Tibial nerve (tissue), 4 donors: ENCODE measurements at regions not wholly inside any gene's neighbourhood (a gene's known extent, or its start where the extent isn't known, plus 50 kb on each side); places are given as distances from the start of the nearest gene placed in this dataset.
"Not testable (repeated sequence)": the region's sequence is repeated elsewhere in the genome, so short reads cannot be mapped to it uniquely, and the experiment has no call there.

ENCODE experiments used
- DNase-seq, 2 donors: peaks; one replicate each; pipeline ENCODE4 v3.0.0-alpha.2; 2019; ENCODE audit warnings: low spot score in 2 of 2
- H3K27ac ChIP-seq, 4 donors: fragments of 200-600 bp; sonication (generic) in 3 of 4; one replicate each; pipeline ENCODE4 v1.5.1; 2017 to 2019; ENCODE audit warnings: mild to moderate bottlenecking in 1 of 4
- H3K27me3 ChIP-seq, 2 donors: fragments of 200-600 bp; sonication (generic) in 1 of 2; one replicate each; pipeline versions ENCODE4 v1.5.1 to v1.6.0; 2017 to 2019
- H3K36me3 ChIP-seq, 3 donors: fragments of 200-600 bp; sonication (generic); one replicate each; pipeline ENCODE4 v1.5.1; 2018 to 2019
- H3K4me1 ChIP-seq, 4 donors: fragments of 200-600 bp; sonication (generic) in 3 of 4; one replicate each; pipeline ENCODE4 v1.5.1; 2017 to 2019
- H3K4me3 ChIP-seq, 4 donors: fragments of 200-600 bp; sonication (generic) in 3 of 4; one replicate each; pipeline ENCODE4 v1.5.1; 2017 to 2019; ENCODE audit warnings: mild to moderate bottlenecking in 1 of 4, moderate library complexity in 1 of 4
- H3K9me3 ChIP-seq, 4 donors: fragments of 200-600 bp; sonication (generic) in 3 of 4; one replicate each; pipeline ENCODE4 v1.5.1; 2017 to 2019
- EP300 ChIP-seq, 2 donors: sonication (generic); formaldehyde crosslinking; IDR thresholded peaks; one replicate each; pipeline ENCODE4 v1.6.1; 2017; ENCODE audit warnings: antibody characterized with exemption in 2 of 2, mild to moderate bottlenecking in 1 of 2
- POLR2A ChIP-seq, 2 donors: fragments of 450-650 bp; IDR thresholded peaks; one replicate each; pipeline ENCODE4 v1.6.1; 2017; ENCODE audit warnings: antibody characterized with exemption in 2 of 2, mild to moderate bottlenecking in 2 of 2, moderate library complexity in 2 of 2
- WGBS, 2 donors: methylation state at CpG; one replicate each; pipeline ENCODE4 v1.1.5; 2018; 5-methylcytosine and 5-hydroxymethylcytosine counted together
- TF ChIP-seq, protein P1 (sequence below), 5 experiments: fragments of 200-600 bp in 3 of 5; fragments of 450-650 bp in 2 of 5; sonication (generic) in 3 of 5; IDR thresholded peaks; one replicate each; pipeline ENCODE4 v1.5.1; 2016 to 2019; ENCODE audit warnings: antibody characterized with exemption in 5 of 5, mild to moderate bottlenecking in 3 of 5, moderate library complexity in 2 of 5

DNA sequence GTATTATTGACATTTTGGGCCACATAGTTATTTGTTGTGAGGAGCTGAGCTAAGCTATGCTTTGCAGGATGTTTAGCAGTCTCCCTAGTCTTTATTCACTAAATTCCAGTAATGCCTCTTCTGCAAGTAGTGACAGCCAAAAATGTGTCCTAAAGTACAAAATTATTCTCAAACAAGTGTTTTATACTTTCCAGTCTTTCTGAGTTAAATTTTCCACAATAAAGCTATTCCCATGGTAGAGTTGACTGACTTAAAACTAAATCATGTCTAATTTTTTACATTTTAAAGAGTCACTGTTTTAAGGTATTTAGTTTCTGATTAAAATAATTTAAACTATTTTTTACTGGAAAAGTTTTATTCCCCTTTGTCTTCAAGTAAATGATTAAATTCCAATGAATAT lies 717.8 kb upstream of the HS3ST5 start:
- H3K36me3 ChIP-seq = no peaks in the 10 kb centered on the region
- TF ChIP-seq POLR2A (IDR thresholded peaks at IDR 0.05) (no peak), EP300 (IDR thresholded peaks at IDR 0.05) (no peak)
- TF ChIP-seq, protein P1, sequence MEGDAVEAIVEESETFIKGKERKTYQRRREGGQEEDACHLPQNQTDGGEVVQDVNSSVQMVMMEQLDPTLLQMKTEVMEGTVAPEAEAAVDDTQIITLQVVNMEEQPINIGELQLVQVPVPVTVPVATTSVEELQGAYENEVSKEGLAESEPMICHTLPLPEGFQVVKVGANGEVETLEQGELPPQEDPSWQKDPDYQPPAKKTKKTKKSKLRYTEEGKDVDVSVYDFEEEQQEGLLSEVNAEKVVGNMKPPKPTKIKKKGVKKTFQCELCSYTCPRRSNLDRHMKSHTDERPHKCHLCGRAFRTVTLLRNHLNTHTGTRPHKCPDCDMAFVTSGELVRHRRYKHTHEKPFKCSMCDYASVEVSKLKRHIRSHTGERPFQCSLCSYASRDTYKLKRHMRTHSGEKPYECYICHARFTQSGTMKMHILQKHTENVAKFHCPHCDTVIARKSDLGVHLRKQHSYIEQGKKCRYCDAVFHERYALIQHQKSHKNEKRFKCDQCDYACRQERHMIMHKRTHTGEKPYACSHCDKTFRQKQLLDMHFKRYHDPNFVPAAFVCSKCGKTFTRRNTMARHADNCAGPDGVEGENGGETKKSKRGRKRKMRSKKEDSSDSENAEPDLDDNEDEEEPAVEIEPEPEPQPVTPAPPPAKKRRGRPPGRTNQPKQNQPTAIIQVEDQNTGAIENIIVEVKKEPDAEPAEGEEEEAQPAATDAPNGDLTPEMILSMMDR (IDR thresholded peaks at IDR 0.05) = no peak

DNA sequence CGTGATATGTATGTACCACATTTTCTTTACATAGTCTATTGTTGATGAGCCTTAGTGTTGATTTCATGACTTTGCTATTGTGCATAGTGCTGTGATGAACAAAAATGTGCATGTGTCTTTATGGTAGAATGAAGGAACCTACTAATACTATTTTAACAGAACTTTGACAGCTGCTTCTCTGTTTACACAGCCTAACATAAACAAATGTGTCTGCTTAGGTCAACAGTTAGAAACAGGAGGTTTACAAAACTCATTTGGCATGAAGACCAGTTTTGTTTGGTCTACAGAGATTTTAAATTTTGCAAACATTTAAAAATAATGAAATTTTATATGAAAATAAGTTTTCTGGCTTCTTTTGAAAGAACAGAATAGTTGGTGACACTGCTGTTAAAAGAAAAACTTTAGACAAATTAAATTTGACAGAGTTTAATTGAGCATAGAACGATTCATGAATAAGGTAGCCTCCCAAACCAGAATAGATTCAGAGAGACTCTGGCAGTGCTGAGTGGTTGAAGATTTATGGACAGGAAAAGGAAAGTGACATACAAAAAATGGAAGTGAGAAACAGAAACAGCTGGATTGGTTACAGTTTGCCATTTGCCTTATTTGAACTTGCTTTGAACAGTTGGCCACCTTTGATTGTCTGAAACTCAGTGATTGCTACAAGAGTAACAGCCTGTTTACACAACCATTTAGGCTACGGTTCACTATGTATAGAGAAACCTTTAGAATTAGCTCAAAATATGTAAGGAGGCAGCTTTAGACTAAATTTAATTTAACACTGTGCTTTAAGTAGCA lies 715.8 kb upstream of the HS3ST5 start:
- H3K4me3 ChIP-seq = no peak overlapping the region
- no peaks in the 10 kb centered on the region for H3K36me3 ChIP-seq
- 67 to 70% methylated on average over 3 of the region's 3 CpGs for WGBS, 2 donors
- no peaks in the 10 kb centered on the region for H3K9me3 ChIP-seq
- no peaks in the 10 kb centered on the region for H3K27me3 ChIP-seq
- H3K27ac ChIP-seq = no peak overlapping the region
- TF ChIP-seq POLR2A (IDR thresholded peaks at IDR 0.05) = no peak
- TF ChIP-seq EP300 (IDR thresholded peaks at IDR 0.05) = no peak
- DNase-seq = no peak
- H3K4me1 ChIP-seq = no peaks in the 10 kb centered on the region

More for the DNA sequence above, 717.8 kb upstream of the HS3ST5 start:
- DNase-seq = no peak
- Histone ChIP-seq H3K4me1 (no peaks in the 10 kb centered on the region), H3K27me3 (no peaks in the 10 kb centered on the region), H3K4me3 (no peak overlapping the region), H3K9me3 (no peaks in the 10 kb centered on the region), H3K27ac (no peak overlapping the region)

DNA sequence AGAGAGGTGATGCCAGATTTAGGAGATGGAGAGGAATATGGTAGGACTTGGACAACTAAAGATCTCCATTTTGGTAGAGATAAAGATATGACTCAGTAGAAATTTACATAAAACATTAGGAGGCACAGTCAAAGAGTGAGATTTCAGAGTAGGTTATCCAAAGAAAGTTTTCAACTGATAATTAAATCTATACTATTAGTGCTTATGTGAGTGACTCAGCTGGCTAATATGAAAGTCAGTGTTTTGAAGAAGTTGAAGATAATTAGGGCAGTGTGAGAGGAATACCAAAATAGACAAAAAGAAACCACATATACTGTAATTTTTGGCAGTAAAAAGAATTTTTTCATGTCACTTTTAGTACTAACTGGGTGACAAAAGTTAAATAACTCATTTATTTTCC lies 712.8 kb upstream of the HS3ST5 start:
- Histone ChIP-seq H3K36me3 (no peaks in the 10 kb centered on the region), H3K9me3 (no peaks in the 10 kb centered on the region), H3K27me3 (no peaks in the 10 kb centered on the region), H3K27ac (no peak overlapping the region), H3K4me1 (no peaks in the 10 kb centered on the region), H3K4me3 (no peak overlapping the region)
- no peak for DNase-seq
- TF ChIP-seq POLR2A (IDR thresholded peaks at IDR 0.05) (no peak), EP300 (IDR thresholded peaks at IDR 0.05) (no peak)
- TF ChIP-seq, protein P1 (IDR thresholded peaks at IDR 0.05) = no peak

DNA sequence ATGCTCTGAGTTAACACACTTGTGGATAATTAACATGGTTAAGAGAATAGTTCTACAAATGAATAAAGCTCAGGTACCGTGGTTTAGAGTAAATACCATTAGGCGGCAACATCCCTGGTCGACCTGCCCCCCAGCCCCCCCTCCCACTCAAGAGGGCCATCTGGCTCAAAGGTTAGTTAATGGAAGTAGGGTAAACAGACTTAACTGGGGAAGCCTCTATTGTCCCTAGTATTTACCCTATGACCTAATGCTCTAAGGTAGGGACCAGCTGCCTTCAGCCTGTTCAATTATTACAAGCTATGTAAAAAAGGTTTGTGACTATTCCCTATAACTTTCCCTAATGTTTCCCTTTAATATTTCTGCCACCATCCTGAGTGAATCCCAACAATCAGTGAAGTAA lies 711.4 kb upstream of the HS3ST5 start:
- DNase-seq, H3K4me1 ChIP-seq, H3K27me3 ChIP-seq, H3K36me3 ChIP-seq, H3K27ac ChIP-seq, H3K9me3 ChIP-seq, H3K4me3 ChIP-seq: not testable (repeated sequence)
- WGBS, 2 donors = 27 to 37% methylated on average over 3 of the region's 3 CpGs

DNA sequence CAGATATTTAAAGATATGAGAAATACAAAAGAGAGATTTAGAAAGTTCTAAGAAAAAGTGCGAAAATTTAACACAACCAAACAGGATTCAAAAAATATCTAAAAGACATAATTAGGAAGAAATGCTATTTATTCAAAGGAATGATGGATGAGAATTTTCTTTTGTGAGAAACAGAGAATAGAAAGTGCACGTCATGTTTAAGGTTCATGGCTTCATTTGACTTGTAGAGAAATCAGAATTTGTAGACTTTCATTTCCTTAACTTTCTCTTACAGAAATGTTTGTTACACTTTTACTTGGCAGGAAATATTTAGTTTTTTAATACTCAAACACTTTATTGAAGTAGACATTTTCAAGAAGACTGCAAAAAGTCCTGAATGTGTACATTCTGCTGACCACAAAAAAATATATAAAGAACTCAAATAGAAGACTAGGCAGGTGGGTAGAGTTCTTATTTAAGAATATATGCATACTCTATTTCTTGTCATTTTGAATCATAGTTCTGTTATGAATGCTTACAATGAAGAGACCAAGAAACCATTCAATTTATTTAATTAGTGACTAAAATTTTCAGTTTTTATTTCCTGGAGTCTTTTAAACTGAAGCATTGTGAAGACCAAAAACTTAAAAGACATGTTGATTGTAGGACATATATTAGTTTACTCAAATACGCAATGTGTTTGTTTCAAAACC lies 710.5 kb upstream of the HS3ST5 start:
- TF ChIP-seq EP300 (IDR thresholded peaks at IDR 0.05) (no peak), POLR2A (IDR thresholded peaks at IDR 0.05) (no peak)
- TF ChIP-seq, protein P1 (IDR thresholded peaks at IDR 0.05) = no peak
- Histone ChIP-seq H3K27me3 (no peaks in the 10 kb centered on the region), H3K4me1 (no peaks in the 10 kb centered on the region), H3K4me3 (no peak overlapping the region), H3K27ac (no peak overlapping the region), H3K36me3 (no peaks in the 10 kb centered on the region), H3K9me3 (no peaks in the 10 kb centered on the region)
- DNase-seq = no peak
- WGBS, 2 donors = 90 to 91% methylated on average over 3 of the region's 3 CpGs

DNA sequence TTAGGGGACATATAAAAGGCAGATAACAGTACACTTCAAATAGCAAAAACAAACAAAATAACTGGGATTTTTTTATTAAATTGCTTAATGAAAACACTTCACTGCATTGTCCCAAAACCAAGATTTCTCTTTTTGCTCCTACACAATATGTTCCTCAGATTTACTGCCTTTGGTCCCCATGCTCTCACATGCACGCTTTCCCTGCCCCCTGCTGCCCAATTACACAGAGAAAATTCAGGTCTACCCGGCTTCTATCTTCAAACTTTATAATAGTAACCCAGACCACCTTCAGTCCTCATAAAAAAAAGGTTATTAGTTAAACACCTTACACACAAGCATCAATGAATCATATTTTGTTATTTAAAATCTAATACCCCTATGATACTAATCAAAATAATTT lies 673.8 kb upstream of the HS3ST5 start:
- Histone ChIP-seq H3K9me3 (no peaks in the 10 kb centered on the region), H3K4me3 (no peak overlapping the region), H3K4me1 (no peaks in the 10 kb centered on the region), H3K36me3 (no peaks in the 10 kb centered on the region), H3K27ac (no peak overlapping the region), H3K27me3 (no peaks in the 10 kb centered on the region)
- WGBS, 2 donors = 53 to 61% methylated on average over 2 of the region's 2 CpGs
- no peak for DNase-seq
- TF ChIP-seq EP300 (IDR thresholded peaks at IDR 0.05) (no peak), POLR2A (IDR thresholded peaks at IDR 0.05) (no peak)
- TF ChIP-seq, protein P1 (IDR thresholded peaks at IDR 0.05) = no peak
